ENCODE measurements at regions not wholly inside any gene's neighbourhood (a gene's known extent, or its start where the extent isn't known, plus 50 kb on each side); places are given as distances from the start of the nearest gene placed in this dataset.

GRCh38 chr5:71810023-71810422 is 90.9 kb downstream of the CARTPT start:
- peaks cover 24% of the 10 kb centered on the region for H3K27me3 ChIP-seq
- H3K4me1 ChIP-seq (ENCODE audit: control insufficient read depth in 1 of 2, insufficient read depth in 1 of 2, low read depth in 1 of 2, low read length in 1 of 2): no peaks in the 10 kb centered on the region
- H3K27ac ChIP-seq: no peak overlapping the region
- H3K36me3 ChIP-seq: no peaks in the 10 kb centered on the region
- no peaks in the 10 kb centered on the region for H3K9me3 ChIP-seq
- no peak for TF ChIP-seq CTCF (IDR thresholded peaks at IDR 0.05)
- H3K4me3 ChIP-seq (ENCODE audit: low read depth in 1 of 2, low read length in 1 of 2): no peak overlapping the region

GRCh38 chr5:71810471-71811195 is 91.6 kb downstream of the CARTPT start:
- no peaks in the 10 kb centered on the region for H3K4me1 ChIP-seq (ENCODE audit: control insufficient read depth in 1 of 2, insufficient read depth in 1 of 2, low read depth in 1 of 2, low read length in 1 of 2)

GRCh38 chr5:71811779-71812178 is 92.7 kb downstream of the CARTPT start:
- H3K27me3 ChIP-seq: peaks cover 12% of the 10 kb centered on the region
- no peak overlapping the region for H3K27ac ChIP-seq
- H3K9me3 ChIP-seq: no peaks in the 10 kb centered on the region
- TF ChIP-seq CTCF (IDR thresholded peaks at IDR 0.05): no peak
- H3K36me3 ChIP-seq: no peaks in the 10 kb centered on the region
- no peaks in the 10 kb centered on the region for H3K4me1 ChIP-seq (ENCODE audit: control insufficient read depth in 1 of 2, insufficient read depth in 1 of 2, low read depth in 1 of 2, low read length in 1 of 2)
- no peak overlapping the region for H3K4me3 ChIP-seq (ENCODE audit: low read depth in 1 of 2, low read length in 1 of 2)

More at GRCh38 chr5:71810471-71811195, 91.6 kb downstream of the CARTPT start:
- H3K27me3 ChIP-seq: peaks cover 22% of the 10 kb centered on the region
- H3K9me3 ChIP-seq: no peaks in the 10 kb centered on the region
- no peak for TF ChIP-seq CTCF (IDR thresholded peaks at IDR 0.05)
- no peak overlapping the region for H3K27ac ChIP-seq
- no peaks in the 10 kb centered on the region for H3K36me3 ChIP-seq
- no peak overlapping the region for H3K4me3 ChIP-seq (ENCODE audit: low read depth in 1 of 2, low read length in 1 of 2)

- Histone ChIP-seq H3K4me1 (ENCODE audit: control insufficient read depth in 1 of 2, insufficient read depth in 1 of 2, low read depth in 1 of 2, low read length in 1 of 2) (no peaks in the 10 kb centered on the region), H3K36me3 (no peaks in the 10 kb centered on the region), H3K4me3 (ENCODE audit: low read depth in 1 of 2, low read length in 1 of 2) (no peak overlapping the region), H3K27me3 (no peaks in the 10 kb centered on the region), H3K27ac (no peak overlapping the region), H3K9me3 (no peaks in the 10 kb centered on the region)
- TF ChIP-seq CTCF (IDR thresholded peaks at IDR 0.05): no peak
Measured at GRCh38 chr5:71816307-71816706, 97.2 kb downstream of the CARTPT start.

GRCh38 chr5:71817891-71818290 is 98.8 kb downstream of the CARTPT start:
- no peaks in the 10 kb centered on the region for H3K36me3 ChIP-seq
- no peaks in the 10 kb centered on the region for H3K27me3 ChIP-seq
- no peaks in the 10 kb centered on the region for H3K9me3 ChIP-seq
- H3K4me3 ChIP-seq (ENCODE audit: low read depth in 1 of 2, low read length in 1 of 2): no peak overlapping the region
- no peak overlapping the region for H3K27ac ChIP-seq
- H3K4me1 ChIP-seq (ENCODE audit: control insufficient read depth in 1 of 2, insufficient read depth in 1 of 2, low read depth in 1 of 2, low read length in 1 of 2): no peaks in the 10 kb centered on the region
- no peak for TF ChIP-seq CTCF (IDR thresholded peaks at IDR 0.05)

Data from neutrophil (primary cell).